ENCODE measurements at regions not wholly inside any gene's neighbourhood (a gene's known extent, or its start where the extent isn't known, plus 50 kb on each side); places are given as distances from the start of the nearest gene placed in this dataset.

- DNase-seq = no peak
Observed at GRCh38 chr1:238143038-238143437, 252.3 kb upstream of the ZP4 start.

GRCh38 chr1:238141353-238141752, 250.6 kb upstream of the ZP4 start:
- Histone ChIP-seq H3K36me3 (no peaks in the 10 kb centered on the region), H3K27me3 (no peaks in the 10 kb centered on the region), H3K27ac (no peak overlapping the region), H3K9me3 (no peaks in the 10 kb centered on the region), H3K4me1 (no peaks in the 10 kb centered on the region), H3K4me3 (no peak overlapping the region)
- TF ChIP-seq POLR2A (IDR thresholded peaks at IDR 0.05) = no peak
- TF ChIP-seq, protein P1, sequence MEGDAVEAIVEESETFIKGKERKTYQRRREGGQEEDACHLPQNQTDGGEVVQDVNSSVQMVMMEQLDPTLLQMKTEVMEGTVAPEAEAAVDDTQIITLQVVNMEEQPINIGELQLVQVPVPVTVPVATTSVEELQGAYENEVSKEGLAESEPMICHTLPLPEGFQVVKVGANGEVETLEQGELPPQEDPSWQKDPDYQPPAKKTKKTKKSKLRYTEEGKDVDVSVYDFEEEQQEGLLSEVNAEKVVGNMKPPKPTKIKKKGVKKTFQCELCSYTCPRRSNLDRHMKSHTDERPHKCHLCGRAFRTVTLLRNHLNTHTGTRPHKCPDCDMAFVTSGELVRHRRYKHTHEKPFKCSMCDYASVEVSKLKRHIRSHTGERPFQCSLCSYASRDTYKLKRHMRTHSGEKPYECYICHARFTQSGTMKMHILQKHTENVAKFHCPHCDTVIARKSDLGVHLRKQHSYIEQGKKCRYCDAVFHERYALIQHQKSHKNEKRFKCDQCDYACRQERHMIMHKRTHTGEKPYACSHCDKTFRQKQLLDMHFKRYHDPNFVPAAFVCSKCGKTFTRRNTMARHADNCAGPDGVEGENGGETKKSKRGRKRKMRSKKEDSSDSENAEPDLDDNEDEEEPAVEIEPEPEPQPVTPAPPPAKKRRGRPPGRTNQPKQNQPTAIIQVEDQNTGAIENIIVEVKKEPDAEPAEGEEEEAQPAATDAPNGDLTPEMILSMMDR (IDR thresholded peaks at IDR 0.05) = no peak
- DNase-seq = no peak

More at GRCh38 chr1:238143038-238143437, 252.3 kb upstream of the ZP4 start:
- no peaks in the 10 kb centered on the region for H3K36me3 ChIP-seq
- no peaks in the 10 kb centered on the region for H3K27me3 ChIP-seq
- H3K27ac ChIP-seq = no peak overlapping the region
- H3K9me3 ChIP-seq = no peaks in the 10 kb centered on the region
- H3K4me1 ChIP-seq = no peaks in the 10 kb centered on the region
- no peak overlapping the region for H3K4me3 ChIP-seq
- no peak for TF ChIP-seq POLR2A (IDR thresholded peaks at IDR 0.05)
- TF ChIP-seq, protein P1 (IDR thresholded peaks at IDR 0.05) = no peak

GRCh38 chr1:238139713-238140112, 249.0 kb upstream of the ZP4 start:
- no peak overlapping the region for H3K4me3 ChIP-seq
- no peaks in the 10 kb centered on the region for H3K9me3 ChIP-seq
- no peaks in the 10 kb centered on the region for H3K36me3 ChIP-seq
- H3K27me3 ChIP-seq = no peaks in the 10 kb centered on the region
- no peak for DNase-seq
- TF ChIP-seq, protein P1 (IDR thresholded peaks at IDR 0.05) = no peak
- no peak for TF ChIP-seq POLR2A (IDR thresholded peaks at IDR 0.05)
- no peaks in the 10 kb centered on the region for H3K4me1 ChIP-seq
- H3K27ac ChIP-seq = no peak overlapping the region

DNA sequence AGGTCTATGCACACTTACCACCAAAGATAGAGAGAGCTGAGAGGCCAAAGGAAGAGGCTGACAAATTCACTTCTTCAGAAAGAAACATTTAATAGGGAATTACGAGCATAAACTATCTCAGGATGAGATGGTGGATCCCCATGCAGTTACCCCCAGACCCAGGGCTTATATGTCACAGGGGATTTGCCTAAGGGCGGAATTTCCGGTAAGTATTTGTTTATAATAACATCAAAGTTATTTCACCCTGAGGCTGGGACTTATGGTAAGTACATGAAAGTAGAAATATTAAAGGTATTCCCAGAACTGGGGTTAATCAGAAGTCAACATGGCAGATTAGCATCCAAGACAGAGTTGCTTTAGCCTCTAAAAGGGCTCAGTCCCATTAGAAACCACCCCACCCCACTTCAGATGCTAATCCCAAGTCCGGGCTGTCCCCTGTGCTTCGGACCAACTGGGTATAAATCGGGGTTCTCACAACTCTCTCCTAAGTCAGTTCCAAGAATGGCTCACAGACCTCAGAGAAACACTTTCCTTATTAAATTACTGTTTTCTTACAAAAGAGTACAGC, 247.4 kb upstream of the ZP4 start:
- no peaks in the 10 kb centered on the region for H3K9me3 ChIP-seq
- H3K27me3 ChIP-seq = no peaks in the 10 kb centered on the region
- no peak overlapping the region for H3K27ac ChIP-seq
- no peak for DNase-seq
- H3K4me3 ChIP-seq = no peak overlapping the region
- H3K4me1 ChIP-seq = no peaks in the 10 kb centered on the region
- TF ChIP-seq, protein P1 (IDR thresholded peaks at IDR 0.05) = no peak
- no peak for TF ChIP-seq POLR2A (IDR thresholded peaks at IDR 0.05)
- no peaks in the 10 kb centered on the region for H3K36me3 ChIP-seq

DNA sequence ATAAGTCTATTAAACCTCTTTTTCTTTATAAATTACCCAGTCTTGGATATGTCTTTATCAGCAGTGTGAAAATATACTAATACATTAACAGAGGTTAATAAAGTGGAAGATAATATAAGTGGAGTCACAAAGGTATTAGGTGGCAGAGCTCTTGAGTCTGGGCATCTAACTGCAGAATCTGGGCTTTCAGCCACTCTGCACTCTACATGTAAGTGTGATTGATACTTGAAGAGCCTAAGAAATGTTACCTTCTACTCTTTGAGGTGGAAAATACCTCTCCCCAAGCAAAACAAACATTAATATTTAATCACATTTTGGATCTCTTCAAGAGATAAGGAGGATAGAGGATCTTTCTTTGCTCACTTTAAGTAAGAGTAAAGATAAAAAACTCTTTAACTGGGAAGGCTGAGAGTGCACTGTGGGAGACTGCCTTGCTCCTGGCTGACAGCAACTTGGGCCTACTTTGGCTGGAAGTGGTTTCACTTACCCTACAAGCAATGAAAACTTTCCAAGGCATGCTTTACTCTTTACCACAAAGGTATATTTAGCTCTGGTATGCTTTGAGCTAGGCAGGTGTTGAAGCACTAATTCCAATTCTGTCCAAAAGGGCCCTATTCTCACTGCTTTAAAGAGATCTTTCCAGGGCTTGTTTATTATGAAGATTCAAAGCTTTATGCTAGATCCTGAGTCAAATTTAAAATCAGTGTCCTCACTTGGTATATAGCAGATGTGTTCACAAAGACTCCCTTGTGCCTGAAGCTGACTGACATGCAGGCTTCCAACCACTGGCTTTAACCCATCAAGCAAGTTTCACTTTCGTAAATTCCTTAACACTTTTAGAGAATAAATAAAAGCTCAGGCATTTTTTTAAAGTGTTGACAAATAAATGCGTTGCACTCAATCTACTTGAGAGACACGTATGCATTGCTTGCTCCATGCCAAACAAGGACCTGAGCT, 245.3 kb upstream of the ZP4 start:
- DNase-seq = no peak
- H3K4me1 ChIP-seq = no peaks in the 10 kb centered on the region
- no peak for TF ChIP-seq POLR2A (IDR thresholded peaks at IDR 0.05)
- TF ChIP-seq, protein P1 (IDR thresholded peaks at IDR 0.05) = no peak
- no peaks in the 10 kb centered on the region for H3K9me3 ChIP-seq
- no peak overlapping the region for H3K27ac ChIP-seq
- no peaks in the 10 kb centered on the region for H3K27me3 ChIP-seq
- H3K36me3 ChIP-seq = no peaks in the 10 kb centered on the region
- no peak overlapping the region for H3K4me3 ChIP-seq
